UCSD-AML1 (cell line): ENCODE measurements at regions not wholly inside any gene's neighbourhood (a gene's known extent, or its start where the extent isn't known, plus 50 kb on each side); places are given as distances from the start of the nearest gene placed in this dataset.
"Not testable (repeated sequence)": the region's sequence is repeated elsewhere in the genome, so short reads cannot be mapped to it uniquely, and the experiment has no call there.

Experiments
- DNase-seq: peaks from one replicate; lab custom pipeline; 2025; ENCODE audit not compliant: unreplicated experiment; lab: John Stamatoyannopoulos, UW

DNA sequence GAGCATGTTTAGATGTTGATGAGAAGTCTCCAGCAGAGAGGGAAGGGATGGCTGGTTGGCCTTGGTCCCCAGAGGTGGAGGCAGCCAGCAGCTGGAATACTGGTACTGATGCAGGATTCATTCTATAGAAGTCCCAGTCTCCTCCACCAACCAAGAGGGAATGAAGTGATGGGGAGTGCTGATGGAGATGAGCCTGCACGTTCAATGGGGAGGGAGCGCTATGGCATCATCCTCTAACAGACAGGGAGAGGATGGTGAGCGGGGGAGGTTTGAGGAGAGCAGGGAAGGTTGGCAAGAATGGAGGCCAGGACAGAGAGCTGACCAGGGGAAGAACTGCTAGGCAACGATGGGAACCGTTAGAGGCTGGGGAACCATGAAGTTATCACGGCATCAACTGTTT, 159.8 kb upstream of the MVB12B start:
- no peak for DNase-seq

DNA sequence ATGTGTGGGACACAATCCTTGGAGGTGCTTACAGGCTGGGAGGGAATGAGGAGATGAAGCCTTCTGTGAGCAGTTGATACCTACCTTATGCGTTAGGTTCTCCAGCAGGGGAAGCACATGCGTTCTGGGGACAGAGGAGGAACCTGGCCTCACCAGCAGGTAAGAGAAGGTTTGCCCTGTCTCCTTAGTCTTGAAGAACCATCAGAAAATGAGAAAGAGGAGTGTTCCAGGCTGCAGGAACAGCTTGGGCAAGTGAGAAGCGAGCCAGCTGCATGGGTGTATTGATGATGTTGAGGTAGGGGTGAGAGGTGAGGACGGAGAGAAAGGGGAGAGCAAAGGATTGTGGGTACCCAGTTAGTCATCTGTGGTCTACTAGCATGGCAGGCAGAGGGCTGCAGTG, 156.9 kb upstream of the MVB12B start:
- DNase-seq, result no peak

- no peak for DNase-seq
Observed at GRCh38 chr9:126170286-126170823, 156.3 kb upstream of the MVB12B start.

- no peak for DNase-seq
Observed at GRCh38 chr9:126171641-126172040, 155.0 kb upstream of the MVB12B start.

- no peak for DNase-seq
Observed at GRCh38 chr9:126173401-126173800, 153.2 kb upstream of the MVB12B start.

DNA sequence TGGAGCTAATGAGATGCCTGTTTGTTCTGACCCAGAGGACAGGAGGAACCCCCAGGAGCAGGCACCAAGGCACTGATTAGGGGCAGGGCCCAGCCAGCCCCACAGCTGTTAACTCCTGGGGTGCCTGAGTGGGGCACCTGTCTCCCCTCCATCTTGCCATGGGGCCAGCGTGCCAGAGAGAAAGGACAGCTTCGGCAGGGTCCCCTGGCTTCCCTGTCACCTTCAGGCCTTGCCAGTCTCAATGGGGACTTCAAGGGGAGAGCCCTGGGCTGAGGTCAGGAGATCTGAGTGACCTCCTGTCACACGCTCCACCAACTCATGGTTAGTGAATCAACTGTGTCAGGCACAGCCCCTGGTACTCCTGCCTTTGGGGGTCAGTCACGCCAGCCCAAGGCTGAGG, 152.7 kb upstream of the MVB12B start:
- no peak for DNase-seq

DNA sequence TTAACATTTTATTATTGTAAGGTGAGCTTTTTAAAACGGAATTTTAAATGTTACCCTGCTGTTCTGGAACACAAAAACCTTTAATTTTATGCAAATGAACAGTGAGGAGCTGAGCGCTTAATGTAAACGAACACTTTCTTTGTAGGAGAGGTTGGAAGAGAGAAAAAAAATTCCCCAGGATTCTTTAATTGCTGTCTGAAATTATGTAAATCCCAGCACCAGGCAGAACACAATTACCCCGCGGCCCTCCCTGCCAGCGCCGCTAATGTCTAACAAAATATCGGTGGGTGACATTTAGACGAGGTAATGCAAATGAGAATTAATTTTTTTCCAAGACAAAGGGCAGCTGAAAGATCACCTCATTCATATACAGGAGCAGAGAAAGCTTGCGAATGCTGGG, 143.4 kb upstream of the MVB12B start:
- DNase-seq, result no peak

DNA sequence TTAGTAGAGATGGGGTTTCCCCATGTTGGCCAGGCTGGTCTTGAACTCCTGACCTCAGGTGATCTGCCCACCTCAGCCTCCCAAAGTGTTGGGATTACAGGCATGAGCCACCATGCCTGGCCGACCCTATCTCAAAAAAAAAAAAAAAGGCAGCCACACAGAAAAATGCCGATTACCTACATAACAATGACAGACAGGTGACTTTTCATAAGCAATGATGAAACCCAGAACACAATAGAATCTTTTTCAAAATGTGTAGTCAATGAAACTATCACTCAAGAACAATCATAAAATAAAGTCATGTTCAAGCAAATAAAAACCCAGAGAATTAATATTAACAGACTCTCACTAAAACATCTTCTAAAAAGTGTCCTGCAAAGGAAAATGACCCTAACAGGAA, 135.6 kb upstream of the MVB12B start:
- DNase-seq, result not testable (repeated sequence)

DNA sequence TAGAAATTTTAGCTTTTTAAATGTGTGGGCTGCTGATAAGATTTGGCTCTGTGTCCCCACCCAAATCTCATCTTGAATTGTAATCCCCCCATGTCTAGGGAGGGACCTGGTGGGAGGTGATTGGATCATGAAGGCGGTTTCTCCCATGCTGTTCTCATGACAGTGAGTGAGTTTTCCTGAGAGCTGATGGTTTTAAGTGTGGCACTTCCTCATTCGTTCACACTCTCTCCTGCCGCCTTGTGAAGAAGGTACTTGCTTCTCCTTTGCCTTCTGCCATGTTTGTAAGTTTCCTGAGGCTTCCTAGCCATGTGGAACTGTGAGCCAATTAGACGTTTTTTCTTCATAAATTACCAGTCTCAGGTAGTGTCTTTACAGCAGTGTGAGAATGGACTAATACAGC, 127.8 kb upstream of the MVB12B start:
- DNase-seq, result no peak

DNA sequence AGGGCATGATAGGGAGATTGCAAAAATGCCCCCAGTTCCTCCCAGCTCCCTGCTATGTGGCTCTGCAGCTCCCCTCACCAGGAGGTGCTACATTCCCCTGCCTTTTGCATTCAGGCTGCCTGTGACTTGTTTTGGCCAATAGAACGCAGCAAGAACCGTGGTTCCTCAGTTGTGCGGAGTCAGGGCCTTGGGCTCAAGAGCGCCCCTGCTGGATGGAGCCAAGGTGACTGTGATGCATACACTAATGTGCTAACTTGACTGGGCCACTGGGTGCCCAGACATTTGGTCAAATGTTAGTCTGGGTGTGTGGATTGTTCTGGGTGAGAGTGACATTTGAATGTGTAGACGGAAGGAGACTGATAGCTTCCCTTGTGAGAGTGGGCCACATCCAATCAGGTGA, 123.3 kb upstream of the MVB12B start:
- DNase-seq, result no peak

- DNase-seq, result no peak
Observed at GRCh38 chr9:126204197-126204596, 122.4 kb upstream of the MVB12B start.

- no peak for DNase-seq
Observed at GRCh38 chr9:126204708-126205225, 121.9 kb upstream of the MVB12B start.

DNA sequence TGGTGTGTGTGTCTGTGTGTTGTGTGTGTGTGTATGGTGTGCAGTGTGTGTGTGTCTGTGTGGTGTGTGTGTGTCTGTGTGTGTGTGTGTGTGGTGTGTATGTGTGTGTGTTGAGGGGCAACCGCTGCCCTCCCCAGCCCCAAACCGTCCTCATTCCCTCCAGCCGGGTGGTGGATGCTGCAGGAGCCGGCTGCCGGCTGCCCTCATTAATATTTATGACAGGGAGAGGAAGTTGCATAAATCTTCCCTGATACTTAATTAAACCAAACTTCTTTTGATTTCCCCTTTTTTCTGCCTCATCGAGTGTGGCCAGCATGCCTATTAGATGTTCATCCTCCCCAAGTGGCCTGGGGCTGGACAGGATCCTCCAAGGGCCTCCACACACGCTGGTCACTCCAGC, 121.4 kb upstream of the MVB12B start:
- no peak for DNase-seq

GRCh38 chr9:126205845-126206498, 120.7 kb upstream of the MVB12B start:
- DNase-seq, result no peak

DNA sequence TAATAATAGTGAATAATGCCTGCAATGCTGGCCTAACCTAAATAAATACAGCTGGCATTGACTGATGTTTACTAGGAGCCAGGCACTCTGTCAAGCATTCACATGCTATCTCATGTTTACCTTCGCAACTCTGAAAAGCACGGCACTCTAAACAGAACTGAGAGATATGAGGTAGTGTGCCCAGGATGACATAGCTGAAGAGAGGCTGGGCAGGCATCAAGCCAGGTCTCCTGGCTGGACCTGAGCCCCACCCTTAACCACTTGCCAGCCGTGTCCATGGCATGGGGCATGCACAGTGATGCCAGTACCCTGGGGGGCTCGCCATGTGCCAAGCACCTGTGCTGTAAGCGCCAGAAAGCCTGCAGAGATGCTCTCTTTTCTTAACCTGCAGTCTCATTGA, 119.4 kb upstream of the MVB12B start:
- no peak for DNase-seq

DNA sequence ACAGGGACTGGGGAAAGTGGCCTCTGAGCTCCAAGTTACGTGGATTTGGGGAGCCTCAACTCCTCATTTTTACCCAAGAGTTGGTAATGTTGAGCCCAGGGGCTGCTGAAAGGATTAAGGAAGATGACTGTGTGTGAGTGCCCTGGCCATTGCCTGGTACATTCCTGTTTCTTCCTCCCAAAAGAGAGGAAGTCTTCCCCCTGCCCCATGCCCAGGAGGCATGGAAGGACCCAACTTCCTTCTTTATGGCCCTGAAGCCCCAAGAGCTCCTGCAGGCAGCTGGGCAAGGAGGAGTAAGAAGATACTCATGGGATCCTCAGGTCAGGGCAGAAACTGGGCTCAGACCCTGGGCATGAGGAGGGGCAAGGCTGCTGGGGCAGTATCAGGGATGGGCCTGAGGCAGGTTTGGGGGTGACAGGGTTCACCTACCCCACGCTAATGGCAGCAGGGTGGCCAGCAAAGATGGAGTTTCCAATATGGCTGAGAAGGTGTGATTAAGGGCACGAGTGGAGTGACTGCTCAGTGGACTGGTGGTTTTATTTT, 118.3 kb upstream of the MVB12B start:
- no peak for DNase-seq

DNA sequence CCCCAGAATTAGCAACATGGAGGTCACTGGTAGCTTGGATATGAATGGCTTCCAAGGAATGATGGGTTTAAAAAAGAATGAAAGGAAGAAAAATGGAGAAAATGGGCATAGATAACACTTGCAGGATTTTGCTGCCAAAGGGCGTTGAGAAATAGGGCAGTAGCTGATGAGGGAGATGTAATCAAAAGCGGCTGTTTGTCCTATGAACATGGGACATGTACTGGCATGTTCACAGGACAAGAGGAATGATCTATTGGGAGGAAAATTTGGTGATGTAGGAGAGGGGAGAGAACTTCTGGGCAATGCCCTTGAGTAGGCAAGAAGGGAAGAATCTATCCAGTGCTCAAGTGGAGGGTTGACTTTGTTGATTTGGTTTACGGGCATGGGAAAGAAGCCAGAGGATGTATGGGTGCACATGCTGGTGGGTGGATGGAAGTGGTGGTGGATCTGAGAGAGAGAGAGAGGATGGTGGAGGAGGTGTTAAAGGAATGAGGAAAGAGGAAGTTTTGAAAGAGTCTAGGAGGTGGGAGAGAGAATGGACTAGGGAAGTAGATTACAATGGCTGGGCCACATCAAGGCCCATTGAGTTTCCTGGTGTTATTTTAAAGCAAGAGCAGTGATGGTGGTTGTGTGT, 115.1 kb upstream of the MVB12B start:
- no peak for DNase-seq

- no peak for DNase-seq
Observed at GRCh38 chr9:126215486-126215885, 111.1 kb upstream of the MVB12B start.

- DNase-seq, result no peak
Observed at GRCh38 chr9:126216826-126217225, 109.8 kb upstream of the MVB12B start.

DNA sequence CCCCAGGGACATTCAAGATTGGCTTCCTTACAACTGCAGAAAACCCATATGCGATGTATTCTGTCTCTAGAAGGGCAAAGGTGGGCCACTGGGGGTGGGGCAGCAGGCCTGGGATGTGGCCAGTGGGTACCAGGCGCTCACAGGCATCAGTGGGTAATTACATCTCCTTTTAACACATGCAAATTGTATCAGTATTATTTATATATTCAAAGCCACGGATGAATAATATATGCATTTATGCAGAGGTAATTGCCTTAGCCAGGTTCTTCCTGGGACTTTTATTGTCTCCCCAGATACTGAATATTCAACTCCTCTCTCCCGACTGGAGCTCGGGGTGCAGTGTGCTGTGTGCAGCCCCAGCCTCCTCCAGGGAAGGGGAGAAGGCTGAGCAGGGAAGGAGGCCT, 109.4 kb upstream of the MVB12B start:
- DNase-seq, result no peak

DNA sequence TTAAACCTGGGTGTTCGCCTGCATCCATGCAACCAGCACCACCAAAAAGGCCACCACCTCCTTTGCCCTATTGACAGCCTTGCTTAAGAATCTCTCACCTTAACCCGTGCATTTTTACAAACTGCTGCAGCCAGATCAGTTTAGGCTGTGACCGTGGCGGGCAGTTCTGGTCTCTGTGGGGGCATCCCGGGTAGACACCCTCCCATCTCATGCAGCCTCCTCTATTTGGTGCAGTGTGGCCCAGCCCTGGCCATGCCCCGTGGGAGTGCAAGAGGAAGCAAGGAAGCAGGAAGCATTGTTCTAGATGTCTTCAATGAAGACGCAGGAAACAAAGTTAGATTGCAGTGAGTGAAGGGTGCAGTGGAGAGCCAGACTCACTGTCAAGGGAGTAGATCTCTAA, 108.8 kb upstream of the MVB12B start:
- DNase-seq, result peak; percentile 60

DNA sequence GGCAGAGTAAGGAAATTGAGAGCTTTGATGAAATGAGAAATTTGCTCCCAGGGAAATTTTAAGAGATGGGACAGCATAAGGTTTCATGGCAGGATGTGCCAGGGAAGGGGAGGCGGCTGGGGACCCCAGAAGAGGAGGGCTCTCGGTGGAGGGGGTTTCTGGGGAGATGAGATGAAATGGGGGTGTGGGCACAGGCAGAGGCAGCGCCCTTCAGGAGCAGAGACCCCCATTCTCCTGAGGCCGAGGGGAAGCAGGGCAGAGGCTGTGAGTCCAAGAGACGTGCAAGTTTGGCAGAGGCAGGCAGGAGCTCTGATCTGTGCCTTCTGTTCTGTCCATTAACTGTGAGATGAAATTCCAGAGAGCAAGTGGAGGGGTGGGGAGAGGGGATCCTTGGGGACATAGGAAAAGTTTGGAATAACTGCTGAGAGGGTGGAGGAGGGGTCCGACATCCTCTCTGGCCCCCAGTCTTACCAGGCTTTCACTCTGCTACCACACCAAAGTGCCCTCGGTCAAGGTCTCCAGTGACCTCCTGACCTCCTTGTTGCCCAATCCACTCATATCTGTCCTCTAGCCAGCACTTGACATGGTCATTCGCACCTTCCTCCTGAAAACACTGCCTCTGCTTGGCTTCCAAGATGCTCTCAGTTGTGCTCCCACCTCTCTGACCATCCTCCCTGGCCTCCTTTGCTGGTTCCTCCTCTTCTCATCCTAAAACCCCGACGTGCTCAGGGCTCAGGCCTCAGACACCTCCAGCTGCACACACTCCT, 108.1 kb upstream of the MVB12B start:
- no peak for DNase-seq
